Activated T-cell treated with anti-CD3 and anti-CD28 coated beads for 48 hours (primary cell): ENCODE measurements at regions not wholly inside any gene's neighbourhood (a gene's known extent, or its start where the extent isn't known, plus 50 kb on each side); places are given as distances from the start of the nearest gene placed in this dataset.

Experiments
- DNase-seq: peaks from one replicate; pipeline ENCODE4 v3.0.0-alpha.2; 2020; ENCODE audit warnings: low read depth

DNA sequence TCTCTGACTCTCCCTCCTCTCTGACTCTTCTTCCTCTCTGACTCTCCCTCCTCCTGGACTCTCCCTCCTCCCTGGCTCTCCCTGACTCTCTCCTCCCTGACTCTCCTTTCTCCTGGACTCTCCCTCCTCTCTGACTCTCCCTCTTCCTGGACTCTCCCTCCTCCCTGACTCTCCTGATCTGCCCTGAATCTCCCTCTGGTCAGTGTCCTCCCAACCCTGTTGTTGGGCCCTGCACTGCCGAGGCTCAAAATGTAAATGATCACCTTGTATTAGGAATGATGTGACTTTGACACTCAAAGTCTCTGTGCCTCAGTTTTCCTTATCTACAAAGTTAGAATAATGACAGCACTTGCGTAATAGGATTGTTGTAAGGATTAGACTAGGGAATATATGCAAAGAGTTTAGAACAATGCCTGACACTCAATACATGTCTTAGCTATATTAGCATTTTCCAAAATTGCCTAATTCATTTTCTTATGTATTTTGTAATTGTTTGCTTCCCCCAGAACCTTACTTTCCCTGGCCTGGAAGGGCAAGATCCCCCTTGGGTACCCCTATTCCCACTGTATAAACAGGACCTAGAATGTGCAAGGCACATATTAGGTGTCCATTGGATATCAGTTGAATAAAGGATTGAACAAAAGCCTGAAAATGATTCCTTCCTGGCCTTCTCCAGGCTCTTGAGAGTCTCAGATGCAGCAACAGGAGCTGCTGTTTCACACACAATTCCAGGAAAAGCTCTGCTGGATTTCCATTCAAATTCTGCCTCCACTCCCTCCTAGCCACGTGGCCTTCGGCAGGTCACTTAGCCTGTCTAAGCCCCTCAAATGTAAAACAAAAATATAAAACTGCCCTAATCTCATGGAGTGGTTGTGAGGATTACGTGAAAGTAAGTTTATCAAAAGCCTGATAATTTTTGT, 170.1 kb downstream of the INHBB start:
- DNase-seq = no peak

DNA sequence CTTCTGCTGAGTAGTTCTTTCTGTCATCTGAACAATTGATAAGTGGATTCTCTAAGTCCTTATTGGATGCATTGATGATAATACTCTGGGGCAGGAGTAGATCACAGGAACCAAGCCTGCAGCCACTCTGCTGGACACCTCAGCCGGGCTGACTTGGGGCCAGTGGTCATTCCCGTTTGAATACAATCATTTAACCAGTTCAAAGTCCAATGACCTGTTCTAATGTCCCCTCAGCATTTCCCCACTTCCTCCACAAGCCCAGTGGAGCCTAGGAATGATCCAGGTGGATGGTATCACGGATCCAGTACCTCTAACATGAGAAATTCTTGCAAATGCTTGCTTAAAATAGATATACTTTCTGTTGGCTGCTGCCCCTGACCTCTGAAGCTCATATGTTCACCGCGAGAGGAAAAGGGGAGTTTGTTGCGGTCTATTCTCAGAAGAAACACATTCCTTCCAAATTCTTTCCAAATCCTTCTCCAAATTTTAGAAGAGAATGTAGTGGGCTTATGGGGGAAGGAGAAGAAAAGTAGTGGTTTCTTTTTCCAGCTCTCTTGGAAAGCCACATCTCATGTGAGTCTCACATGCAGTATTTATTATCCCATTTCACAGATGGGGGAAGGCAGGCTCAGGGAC, 170.9 kb downstream of the INHBB start:
- DNase-seq = no peak

DNA sequence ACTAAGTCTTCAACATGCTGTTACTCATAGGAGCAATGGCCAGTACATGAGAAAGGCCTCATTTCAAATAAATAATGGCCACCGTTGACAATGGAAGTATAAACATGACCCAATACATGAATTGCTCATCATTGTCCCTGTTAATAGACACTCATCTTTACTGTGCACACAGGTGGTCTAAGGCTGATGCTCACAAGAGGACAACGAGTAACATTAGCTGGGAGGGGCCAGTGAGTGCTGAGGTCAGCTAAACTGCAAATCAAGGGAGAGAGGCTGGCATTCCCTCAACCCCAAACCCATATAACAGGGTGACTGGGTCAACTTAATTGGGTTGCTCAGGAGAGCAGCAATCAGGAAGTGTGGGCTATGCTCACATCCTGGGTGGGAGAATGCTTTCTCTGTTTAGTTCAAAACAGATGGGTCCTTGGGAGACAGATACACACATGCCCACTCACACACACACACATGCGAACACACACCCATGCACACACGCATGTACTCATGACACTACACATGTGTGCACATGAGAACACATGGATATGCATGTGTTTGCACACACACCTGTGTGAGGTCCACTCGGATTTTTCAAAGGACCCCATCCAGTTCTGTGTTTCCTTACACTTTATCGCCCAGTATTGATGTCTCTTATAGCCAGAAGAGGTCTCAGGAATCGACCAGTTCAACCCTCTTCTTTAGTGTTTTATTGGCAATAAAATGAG, 172.0 kb downstream of the INHBB start:
- no peak for DNase-seq

DNA sequence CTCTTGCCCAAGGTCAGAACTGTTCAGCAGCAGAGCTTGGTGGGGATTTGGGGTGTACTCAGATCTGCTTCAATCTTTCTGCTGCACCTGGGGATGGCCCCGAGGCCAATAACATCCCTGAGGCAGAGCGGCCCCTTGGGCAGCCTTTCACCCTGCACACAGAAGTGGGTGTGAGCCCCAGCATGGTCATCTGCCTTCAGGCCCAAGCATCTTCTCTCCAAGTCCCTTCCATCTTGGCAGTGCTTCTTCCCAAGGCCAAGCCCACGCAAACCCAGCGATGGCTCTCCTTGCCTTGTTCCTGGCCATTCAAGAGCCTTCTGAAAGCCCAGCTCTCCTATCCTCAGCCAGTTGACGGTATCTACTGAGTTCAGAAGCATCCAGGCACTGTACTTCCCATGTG, 172.9 kb downstream of the INHBB start:
- no peak for DNase-seq

GRCh38 chr2:120519469-120519868, 173.5 kb downstream of the INHBB start:
- DNase-seq = no peak

DNA sequence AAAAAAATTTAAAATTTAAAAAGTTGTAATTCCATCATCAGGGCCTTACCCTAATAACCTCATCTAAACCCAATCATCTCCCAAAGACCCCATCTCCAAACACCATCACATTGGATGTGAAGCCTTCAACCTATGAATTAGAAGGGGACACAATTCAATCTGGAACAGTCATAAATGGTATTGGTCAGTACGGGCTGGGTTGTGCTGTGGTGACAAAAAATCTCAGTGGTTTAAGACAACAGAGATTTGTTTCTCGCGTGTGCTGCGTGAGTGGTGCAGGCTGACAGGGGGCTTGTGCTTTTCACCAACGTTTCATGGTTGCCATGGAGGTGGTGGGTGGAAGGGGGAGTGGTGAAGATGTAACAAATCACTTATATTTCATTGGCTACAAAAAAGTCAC, 174.5 kb downstream of the INHBB start:
- no peak for DNase-seq

GRCh38 chr2:120520929-120521912, 175.3 kb downstream of the INHBB start:
- DNase-seq = peak; percentile 23

DNA sequence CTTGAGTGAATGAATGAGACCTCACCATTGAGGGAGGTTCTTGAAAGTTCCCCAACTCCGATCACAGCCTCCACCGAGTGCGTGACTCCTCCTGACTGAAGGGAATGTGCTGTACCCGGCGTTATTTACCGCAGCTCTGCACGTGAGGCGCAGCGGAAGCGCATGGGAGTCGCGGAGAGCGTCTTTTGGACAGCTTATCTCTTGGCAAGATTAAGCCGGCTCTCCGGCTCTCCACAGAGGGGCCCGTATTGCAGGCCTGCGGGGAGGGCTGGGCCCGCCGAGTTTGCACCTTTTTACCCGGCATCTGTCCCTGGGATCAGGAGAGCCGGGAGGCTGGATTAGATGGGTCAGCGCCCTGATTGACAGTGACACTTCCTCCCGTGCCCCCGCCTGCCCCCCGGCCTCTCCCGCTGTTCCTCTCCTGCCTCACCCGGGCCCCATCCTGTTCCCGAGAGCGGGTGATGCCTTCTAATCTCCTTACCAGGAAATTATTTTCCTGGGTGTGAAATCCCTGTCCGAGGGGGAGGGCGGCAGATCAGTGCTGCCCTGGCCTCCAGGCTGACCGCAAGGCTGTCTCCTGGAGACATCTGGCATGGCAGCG, 176.3 kb downstream of the INHBB start:
- no peak for DNase-seq

- no peak for DNase-seq
Observed at GRCh38 chr2:120523766-120524165, 177.8 kb downstream of the INHBB start.

- DNase-seq = no peak
Observed at GRCh38 chr2:120524174-120524573, 178.2 kb downstream of the INHBB start.

DNA sequence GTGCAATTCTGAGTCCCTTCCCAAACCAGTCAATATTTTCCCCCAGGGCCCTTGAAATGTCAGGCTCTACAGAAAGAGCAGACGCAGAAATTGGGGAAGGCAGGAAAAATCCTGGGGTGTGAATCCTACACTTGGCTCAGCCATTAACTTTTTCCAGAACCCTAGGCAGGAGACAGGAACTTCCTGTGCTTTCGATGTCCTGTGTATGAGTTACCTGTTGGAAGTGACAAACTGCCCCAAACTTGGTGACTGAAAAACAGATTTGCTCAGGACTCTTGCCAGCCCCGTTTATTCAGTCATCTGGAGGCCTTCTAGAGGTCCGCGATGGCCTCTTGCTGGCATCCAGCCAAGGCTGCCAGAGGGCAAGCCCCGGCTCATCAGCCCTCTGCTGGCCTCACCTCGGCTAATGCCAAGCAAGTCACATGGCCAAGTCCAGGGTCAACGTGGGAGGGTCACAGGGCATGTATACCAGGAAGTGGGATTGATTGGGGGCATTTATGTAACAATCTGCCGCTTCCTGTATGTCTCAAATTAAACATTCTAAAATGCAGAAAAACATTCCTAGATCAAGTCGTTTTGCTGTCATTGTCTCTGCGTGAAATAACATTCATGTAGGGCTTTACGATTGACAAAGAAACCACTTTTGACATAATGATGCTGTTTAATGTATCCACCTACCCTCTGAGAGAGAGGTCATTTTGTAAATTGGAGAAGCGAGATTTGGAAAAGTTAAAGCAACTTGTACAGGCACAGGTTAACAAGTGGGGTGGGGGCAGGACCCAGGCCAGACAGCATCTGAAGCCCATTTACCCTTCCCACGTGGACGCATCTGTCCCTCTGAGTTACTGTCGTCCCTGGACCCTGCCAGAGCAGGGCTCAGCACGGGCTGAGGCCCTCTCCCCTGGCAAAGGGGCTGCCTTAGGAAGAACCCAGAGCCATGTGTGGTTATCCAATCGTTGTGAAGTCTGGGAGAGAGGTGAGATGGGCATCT, 179.4 kb downstream of the INHBB start:
- no peak for DNase-seq

- DNase-seq = no peak
Observed at GRCh38 chr2:120526047-120526562, 180.2 kb downstream of the INHBB start.

- no peak for DNase-seq
Observed at GRCh38 chr2:120526997-120527945, 181.3 kb downstream of the INHBB start.

DNA sequence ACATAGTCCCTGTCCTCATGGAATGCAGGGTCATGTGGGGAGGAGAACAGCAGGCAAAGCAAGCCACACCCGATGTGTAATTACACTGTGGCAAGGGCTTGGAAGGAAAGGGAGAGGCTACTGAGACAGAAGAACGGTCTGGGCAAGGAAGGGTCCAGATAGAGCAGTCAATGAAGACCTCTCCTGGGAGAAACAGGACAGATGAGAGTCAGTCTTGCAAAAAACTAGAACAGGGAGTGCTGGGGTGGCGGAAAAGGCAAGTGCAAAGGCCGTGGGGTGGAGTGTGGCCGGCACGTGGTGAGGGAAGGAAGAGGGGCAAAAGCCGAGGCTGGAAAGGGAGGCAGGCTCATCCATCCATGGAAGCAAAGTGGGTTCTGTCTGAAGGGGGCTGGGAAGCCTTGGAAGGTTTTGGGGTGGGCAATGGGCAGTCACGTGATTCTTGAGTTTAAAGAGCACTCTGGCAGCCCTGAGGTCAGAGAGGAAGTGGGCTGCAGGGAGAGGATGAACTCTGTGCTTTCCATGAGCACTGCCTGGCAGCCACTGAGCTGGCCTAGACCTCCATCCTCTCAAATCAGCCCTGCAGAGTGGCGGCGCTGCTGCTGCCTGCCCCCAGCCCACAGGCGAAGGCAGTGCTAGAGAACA, 182.2 kb downstream of the INHBB start:
- DNase-seq = no peak

- DNase-seq = no peak
Observed at GRCh38 chr2:120528693-120529076, 182.7 kb downstream of the INHBB start.

DNA sequence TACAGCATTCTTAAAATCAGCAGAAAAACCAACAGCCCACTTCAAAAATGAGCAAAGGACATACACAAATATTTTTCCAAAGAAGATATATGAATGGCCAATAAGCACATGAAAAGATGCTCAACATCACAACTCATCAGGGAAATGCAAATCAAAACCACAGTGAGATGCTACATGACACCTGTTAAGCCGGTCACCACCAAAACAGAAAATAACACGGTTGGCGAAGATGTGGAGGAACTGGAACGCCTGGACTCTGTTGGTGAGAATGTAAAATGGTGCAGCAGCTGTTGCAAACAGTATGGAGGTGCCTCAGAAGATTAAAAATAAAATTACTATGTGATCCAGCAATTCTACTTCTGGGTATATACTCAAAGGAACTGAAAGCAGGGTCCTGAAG, 184.8 kb downstream of the INHBB start:
- no peak for DNase-seq

DNA sequence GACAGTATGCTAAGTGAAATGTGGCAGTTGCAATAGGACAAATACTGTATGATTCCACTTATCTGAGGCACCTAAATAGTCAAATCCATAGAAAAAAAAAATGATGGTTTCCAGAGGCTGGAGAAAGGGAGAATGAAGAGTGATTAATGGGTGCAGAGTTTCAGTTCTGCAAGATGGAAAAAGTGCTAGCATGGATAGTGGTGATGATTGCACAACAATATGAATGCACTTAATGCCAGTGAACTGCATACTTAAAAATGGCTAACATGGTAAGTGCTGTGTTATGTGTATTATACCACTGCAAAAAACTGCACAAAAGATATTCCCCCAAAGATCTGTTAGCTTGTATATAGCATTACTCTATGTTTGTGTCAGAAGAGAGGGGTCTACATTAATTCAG, 185.4 kb downstream of the INHBB start:
- DNase-seq = no peak
